SK-N-SH treated with all-trans-retinoic acid at 6 μM for 48 hours (cell line): ENCODE measurements at regions not wholly inside any gene's neighbourhood (a gene's known extent, or its start where the extent isn't known, plus 50 kb on each side); places are given as distances from the start of the nearest gene placed in this dataset.

Experiments
- ATAC-seq: fragments of 200-7000 bp; cut with Tn5 transposase; 3 replicates; pipeline ENCODE4 v1.9.1; 2020; ENCODE audit warnings: mild to moderate bottlenecking, moderate library complexity
- ARNTL ChIP-seq: fragments of 450-650 bp; formaldehyde crosslinking; IDR thresholded peaks from 2 replicates; pipeline ENCODE4 v1.5.0; 2020; ENCODE audit warnings: low read depth, mild to moderate bottlenecking, moderate library complexity, borderline replicate concordance
- BACH2 ChIP-seq: fragments of 250-450 bp; sonication (Bioruptor Pico); IDR thresholded peaks from 2 replicates; pipeline ENCODE4 v1.9.0; 2021; ENCODE audit warnings: mild to moderate bottlenecking, borderline replicate concordance
- CSDC2 ChIP-seq: fragments of 250-450 bp; sonication (Bioruptor Pico); IDR thresholded peaks from 2 replicates; pipeline ENCODE4 v1.5.0; 2020; ENCODE audit warnings: mild to moderate bottlenecking, moderate library complexity
- ESRRG ChIP-seq: fragments of 250-450 bp; sonication (Bioruptor Pico); IDR thresholded peaks from 2 replicates; pipeline ENCODE4 v1.6.1; 2021; ENCODE audit warnings: mild to moderate bottlenecking
- ISL1 ChIP-seq: fragments of 250-450 bp; sonication (Bioruptor Pico); IDR thresholded peaks from 2 replicates; pipeline ENCODE4 v2.1.2; 2022; ENCODE audit warnings: mild to moderate bottlenecking, moderate library complexity
- OSR1 ChIP-seq: fragments of 250-450 bp; sonication (Bioruptor Pico); IDR thresholded peaks from 2 replicates; pipeline ENCODE4 v1.8.0; 2022; ENCODE audit warnings: moderate library complexity, mild to moderate bottlenecking, inconsistent platforms
- SNAI2 ChIP-seq: fragments of 250-450 bp; sonication (Bioruptor Pico); IDR thresholded peaks from 2 replicates; pipeline ENCODE4 v1.5.0; 2020; ENCODE audit warnings: mild to moderate bottlenecking, moderate library complexity
- TCF4 ChIP-seq: fragments of 250-450 bp; sonication (Bioruptor Pico); IDR thresholded peaks from 2 replicates; pipeline ENCODE4 v1.8.0; 2021; ENCODE audit warnings: mild to moderate bottlenecking, moderate library complexity, borderline replicate concordance
- ZC3H10 ChIP-seq: fragments of 250-450 bp; sonication (Bioruptor Pico); IDR thresholded peaks from 2 replicates; pipeline ENCODE4 v1.5.1; 2021; ENCODE audit warnings: mild to moderate bottlenecking, moderate library complexity
- ZFP3 ChIP-seq: fragments of 250-450 bp; sonication (Bioruptor Pico); IDR thresholded peaks from 2 replicates; pipeline ENCODE4 v1.5.0; 2020; ENCODE audit warnings: mild to moderate bottlenecking, moderate library complexity
- ZFP30 ChIP-seq: fragments of 450-650 bp; formaldehyde crosslinking; IDR thresholded peaks from 2 replicates; pipeline ENCODE4 v1.5.0; 2022; ENCODE audit warnings: mild to moderate bottlenecking, moderate library complexity
- ZNF70 ChIP-seq: fragments of 450-650 bp; formaldehyde crosslinking; IDR thresholded peaks from 2 replicates; pipeline ENCODE4 v1.5.0; 2020; ENCODE audit warnings: mild to moderate bottlenecking, moderate library complexity
- ZNF8 ChIP-seq: fragments of 450-650 bp; formaldehyde crosslinking; IDR thresholded peaks from 2 replicates; pipeline ENCODE4 v1.5.0; 2020; ENCODE audit warnings: mild to moderate bottlenecking, moderate library complexity
- TF ChIP-seq, protein P1 (sequence below): fragments of 250-450 bp; sonication (Bioruptor Pico); IDR thresholded peaks from 2 replicates; pipeline ENCODE4 v1.5.1; 2021; ENCODE audit warnings: mild to moderate bottlenecking, moderate library complexity
- TF ChIP-seq, protein P2 (sequence below): fragments of 250-450 bp; sonication (Bioruptor Pico); IDR thresholded peaks from 2 replicates; pipeline ENCODE4 v1.5.0; 2020; ENCODE audit warnings: mild to moderate bottlenecking, moderate library complexity
- TF ChIP-seq, protein P3 (sequence below): fragments of 250-450 bp; sonication (Bioruptor Pico); IDR thresholded peaks from 2 replicates; pipeline ENCODE4 v1.8.0; 2021; ENCODE audit warnings: low read depth, mild to moderate bottlenecking, moderate library complexity, borderline replicate concordance
- TF ChIP-seq, protein P4 (sequence below): fragments of 250-450 bp; sonication (Bioruptor Pico); IDR thresholded peaks from 2 replicates; pipeline ENCODE4 v1.5.1; 2020; ENCODE audit warnings: low read depth, mild to moderate bottlenecking, moderate library complexity
- TF ChIP-seq, protein P5 (sequence below): fragments of 250-450 bp; sonication (Bioruptor Pico); IDR thresholded peaks from 2 replicates; pipeline ENCODE4 v1.8.0; 2020; ENCODE audit warnings: mild to moderate bottlenecking, moderate library complexity, borderline replicate concordance

DNA sequence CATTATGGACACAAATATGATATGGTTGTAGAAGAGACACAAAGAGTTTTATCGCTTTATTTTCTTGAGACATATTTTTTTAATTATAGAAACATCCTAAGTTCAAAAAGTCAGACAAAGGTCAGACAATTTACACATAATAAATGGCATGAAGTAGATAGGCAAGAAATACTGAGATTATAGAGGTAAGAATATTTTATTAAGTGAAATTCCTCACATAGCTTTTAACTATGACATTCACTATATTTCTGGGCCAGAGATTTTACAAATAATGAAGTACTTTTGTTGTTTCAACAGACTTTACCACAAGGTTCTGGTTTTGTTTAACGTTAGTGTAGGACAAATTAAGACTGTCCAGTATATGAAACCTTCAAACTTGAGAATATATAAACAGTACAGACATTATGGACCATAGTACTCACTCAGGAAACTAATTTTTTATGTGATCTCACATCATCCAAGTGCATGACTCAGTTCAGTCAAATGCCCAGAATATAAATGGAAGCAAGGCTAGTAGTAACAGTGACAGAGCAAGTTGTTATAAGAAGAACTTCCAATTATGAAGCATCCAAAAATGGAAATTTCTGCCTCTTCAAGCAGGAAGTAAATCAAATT lies 394.8 kb downstream of the KCNJ2 start (continued):
- no peak for TF ChIP-seq OSR1
- no peak for TF ChIP-seq ZFP30 (CRISPR knock-in tag)
- TF ChIP-seq, protein P1, sequence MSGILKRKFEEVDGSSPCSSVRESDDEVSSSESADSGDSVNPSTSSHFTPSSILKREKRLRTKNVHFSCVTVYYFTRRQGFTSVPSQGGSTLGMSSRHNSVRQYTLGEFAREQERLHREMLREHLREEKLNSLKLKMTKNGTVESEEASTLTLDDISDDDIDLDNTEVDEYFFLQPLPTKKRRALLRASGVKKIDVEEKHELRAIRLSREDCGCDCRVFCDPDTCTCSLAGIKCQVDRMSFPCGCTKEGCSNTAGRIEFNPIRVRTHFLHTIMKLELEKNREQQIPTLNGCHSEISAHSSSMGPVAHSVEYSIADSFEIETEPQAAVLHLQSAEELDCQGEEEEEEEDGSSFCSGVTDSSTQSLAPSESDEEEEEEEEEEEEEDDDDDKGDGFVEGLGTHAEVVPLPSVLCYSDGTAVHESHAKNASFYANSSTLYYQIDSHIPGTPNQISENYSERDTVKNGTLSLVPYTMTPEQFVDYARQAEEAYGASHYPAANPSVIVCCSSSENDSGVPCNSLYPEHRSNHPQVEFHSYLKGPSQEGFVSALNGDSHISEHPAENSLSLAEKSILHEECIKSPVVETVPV (CRISPR knock-in tag): no peak
- TF ChIP-seq ESRRG: no peak
- TF ChIP-seq SNAI2 (CRISPR knock-in tag): no peak
- TF ChIP-seq ARNTL (CRISPR knock-in tag): no peak
- TF ChIP-seq, protein P2, sequence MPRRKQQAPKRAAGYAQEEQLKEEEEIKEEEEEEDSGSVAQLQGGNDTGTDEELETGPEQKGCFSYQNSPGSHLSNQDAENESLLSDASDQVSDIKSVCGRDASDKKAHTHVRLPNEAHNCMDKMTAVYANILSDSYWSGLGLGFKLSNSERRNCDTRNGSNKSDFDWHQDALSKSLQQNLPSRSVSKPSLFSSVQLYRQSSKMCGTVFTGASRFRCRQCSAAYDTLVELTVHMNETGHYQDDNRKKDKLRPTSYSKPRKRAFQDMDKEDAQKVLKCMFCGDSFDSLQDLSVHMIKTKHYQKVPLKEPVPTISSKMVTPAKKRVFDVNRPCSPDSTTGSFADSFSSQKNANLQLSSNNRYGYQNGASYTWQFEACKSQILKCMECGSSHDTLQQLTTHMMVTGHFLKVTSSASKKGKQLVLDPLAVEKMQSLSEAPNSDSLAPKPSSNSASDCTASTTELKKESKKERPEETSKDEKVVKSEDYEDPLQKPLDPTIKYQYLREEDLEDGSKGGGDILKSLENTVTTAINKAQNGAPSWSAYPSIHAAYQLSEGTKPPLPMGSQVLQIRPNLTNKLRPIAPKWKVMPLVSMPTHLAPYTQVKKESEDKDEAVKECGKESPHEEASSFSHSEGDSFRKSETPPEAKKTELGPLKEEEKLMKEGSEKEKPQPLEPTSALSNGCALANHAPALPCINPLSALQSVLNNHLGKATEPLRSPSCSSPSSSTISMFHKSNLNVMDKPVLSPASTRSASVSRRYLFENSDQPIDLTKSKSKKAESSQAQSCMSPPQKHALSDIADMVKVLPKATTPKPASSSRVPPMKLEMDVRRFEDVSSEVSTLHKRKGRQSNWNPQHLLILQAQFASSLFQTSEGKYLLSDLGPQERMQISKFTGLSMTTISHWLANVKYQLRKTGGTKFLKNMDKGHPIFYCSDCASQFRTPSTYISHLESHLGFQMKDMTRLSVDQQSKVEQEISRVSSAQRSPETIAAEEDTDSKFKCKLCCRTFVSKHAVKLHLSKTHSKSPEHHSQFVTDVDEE (CRISPR knock-in tag): no peak
- no peak for TF ChIP-seq CSDC2
- TF ChIP-seq, protein P3, sequence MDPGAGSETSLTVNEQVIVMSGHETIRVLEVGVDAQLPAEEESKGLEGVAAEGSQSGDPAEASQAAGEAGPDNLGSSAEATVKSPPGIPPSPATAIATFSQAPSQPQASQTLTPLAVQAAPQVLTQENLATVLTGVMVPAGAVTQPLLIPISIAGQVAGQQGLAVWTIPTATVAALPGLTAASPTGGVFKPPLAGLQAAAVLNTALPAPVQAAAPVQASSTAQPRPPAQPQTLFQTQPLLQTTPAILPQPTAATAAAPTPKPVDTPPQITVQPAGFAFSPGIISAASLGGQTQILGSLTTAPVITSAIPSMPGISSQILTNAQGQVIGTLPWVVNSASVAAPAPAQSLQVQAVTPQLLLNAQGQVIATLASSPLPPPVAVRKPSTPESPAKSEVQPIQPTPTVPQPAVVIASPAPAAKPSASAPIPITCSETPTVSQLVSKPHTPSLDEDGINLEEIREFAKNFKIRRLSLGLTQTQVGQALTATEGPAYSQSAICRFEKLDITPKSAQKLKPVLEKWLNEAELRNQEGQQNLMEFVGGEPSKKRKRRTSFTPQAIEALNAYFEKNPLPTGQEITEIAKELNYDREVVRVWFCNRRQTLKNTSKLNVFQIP (CRISPR knock-in tag): peak; percentile 16; the same call in 1 of the 2 replicates
- no peak; the same call in 1 of the 2 replicates for TF ChIP-seq TCF4 (CRISPR knock-in tag)

DNA sequence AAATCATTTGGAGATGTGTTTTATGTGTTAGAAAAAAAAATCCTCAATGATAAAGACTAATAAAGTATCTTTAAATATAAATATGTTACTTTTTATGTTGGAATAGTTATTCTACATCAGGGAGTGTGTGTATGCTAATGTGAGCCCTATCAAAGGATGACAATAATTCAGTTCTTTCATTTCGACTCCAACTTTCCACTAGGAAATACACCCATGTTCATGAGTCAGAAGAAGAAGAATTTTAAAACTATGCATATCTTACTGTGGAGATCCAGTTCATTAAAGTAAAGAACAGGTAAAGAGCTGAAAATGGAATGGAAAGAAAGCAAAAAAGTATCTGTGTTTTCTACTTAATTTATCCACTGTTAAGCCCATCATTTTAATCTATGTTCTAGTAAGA lies 399.8 kb downstream of the KCNJ2 start:
- ATAC-seq: no peak
- no peak for TF ChIP-seq OSR1
- TF ChIP-seq, protein P2 (CRISPR knock-in tag): no peak
- no peak for TF ChIP-seq ZFP30 (CRISPR knock-in tag)
- TF ChIP-seq ZNF8 (CRISPR knock-in tag): no peak
- no peak for TF ChIP-seq ISL1 (CRISPR knock-in tag)
- no peak for TF ChIP-seq BACH2 (CRISPR knock-in tag)
- TF ChIP-seq, protein P4, sequence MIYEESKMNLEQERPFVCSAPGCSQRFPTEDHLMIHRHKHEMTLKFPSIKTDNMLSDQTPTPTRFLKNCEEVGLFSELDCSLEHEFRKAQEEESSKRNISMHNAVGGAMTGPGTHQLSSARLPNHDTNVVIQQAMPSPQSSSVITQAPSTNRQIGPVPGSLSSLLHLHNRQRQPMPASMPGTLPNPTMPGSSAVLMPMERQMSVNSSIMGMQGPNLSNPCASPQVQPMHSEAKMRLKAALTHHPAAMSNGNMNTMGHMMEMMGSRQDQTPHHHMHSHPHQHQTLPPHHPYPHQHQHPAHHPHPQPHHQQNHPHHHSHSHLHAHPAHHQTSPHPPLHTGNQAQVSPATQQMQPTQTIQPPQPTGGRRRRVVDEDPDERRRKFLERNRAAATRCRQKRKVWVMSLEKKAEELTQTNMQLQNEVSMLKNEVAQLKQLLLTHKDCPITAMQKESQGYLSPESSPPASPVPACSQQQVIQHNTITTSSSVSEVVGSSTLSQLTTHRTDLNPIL (CRISPR knock-in tag): no peak
- no peak for TF ChIP-seq ZFP3 (CRISPR knock-in tag)
- TF ChIP-seq, protein P1 (CRISPR knock-in tag): no peak
- no peak for TF ChIP-seq SNAI2 (CRISPR knock-in tag)
- TF ChIP-seq ARNTL (CRISPR knock-in tag): no peak
- TF ChIP-seq TCF4 (CRISPR knock-in tag): no peak
- no peak for TF ChIP-seq ZNF70
- TF ChIP-seq ZC3H10 (CRISPR knock-in tag): no peak
- TF ChIP-seq, protein P5, sequence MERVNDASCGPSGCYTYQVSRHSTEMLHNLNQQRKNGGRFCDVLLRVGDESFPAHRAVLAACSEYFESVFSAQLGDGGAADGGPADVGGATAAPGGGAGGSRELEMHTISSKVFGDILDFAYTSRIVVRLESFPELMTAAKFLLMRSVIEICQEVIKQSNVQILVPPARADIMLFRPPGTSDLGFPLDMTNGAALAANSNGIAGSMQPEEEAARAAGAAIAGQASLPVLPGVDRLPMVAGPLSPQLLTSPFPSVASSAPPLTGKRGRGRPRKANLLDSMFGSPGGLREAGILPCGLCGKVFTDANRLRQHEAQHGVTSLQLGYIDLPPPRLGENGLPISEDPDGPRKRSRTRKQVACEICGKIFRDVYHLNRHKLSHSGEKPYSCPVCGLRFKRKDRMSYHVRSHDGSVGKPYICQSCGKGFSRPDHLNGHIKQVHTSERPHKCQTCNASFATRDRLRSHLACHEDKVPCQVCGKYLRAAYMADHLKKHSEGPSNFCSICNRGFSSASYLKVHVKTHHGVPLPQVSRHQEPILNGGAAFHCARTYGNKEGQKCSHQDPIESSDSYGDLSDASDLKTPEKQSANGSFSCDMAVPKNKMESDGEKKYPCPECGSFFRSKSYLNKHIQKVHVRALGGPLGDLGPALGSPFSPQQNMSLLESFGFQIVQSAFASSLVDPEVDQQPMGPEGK (CRISPR knock-in tag): no peak
- TF ChIP-seq, all 23 proteins: peak for 0
